ENCODE measurements at regions not wholly inside any gene's neighbourhood (a gene's known extent, or its start where the extent isn't known, plus 50 kb on each side); places are given as distances from the start of the nearest gene placed in this dataset.

- TF ChIP-seq CTCF (IDR thresholded peaks at IDR 0.05; ENCODE audit: borderline replicate concordance, extremely low read depth, low read length, poor library complexity, severe bottlenecking), result no peak
- no peak for TF ChIP-seq EZH2 (IDR thresholded peaks at IDR 0.05; ENCODE audit: borderline replicate concordance, low read depth, low read length, severe bottlenecking)
Observed at GRCh38 chr4:151600432-151600831, 160.4 kb downstream of the GATB start.
